Stimulated activated CD8-positive, alpha-beta memory T cell treated with anti-CD3 and anti-CD28 coated beads, Interleukin-4, amount 100 ng/mL, for 48 hours (primary cell): ENCODE measurements at regions not wholly inside any gene's neighbourhood (a gene's known extent, or its start where the extent isn't known, plus 50 kb on each side); places are given as distances from the start of the nearest gene placed in this dataset.

Experiments
- DNase-seq: peaks from one replicate; pipeline ENCODE4 v3.0.0-alpha.2; 2020

- DNase-seq = peak; percentile 4
Observed at GRCh38 chr2:236674238-236674637, 104.6 kb downstream of the ACKR3 start.

- peak; percentile 10 for DNase-seq
Observed at GRCh38 chr2:236674646-236675045, 105.0 kb downstream of the ACKR3 start.

- no peak for DNase-seq
Observed at GRCh38 chr2:236675051-236675450, 105.4 kb downstream of the ACKR3 start.

- DNase-seq = no peak
Observed at GRCh38 chr2:236675526-236675925, 105.9 kb downstream of the ACKR3 start.

GRCh38 chr2:236676136-236676873 is 106.7 kb downstream of the ACKR3 start:
- DNase-seq = no peak

- DNase-seq = no peak
Observed at GRCh38 chr2:236677368-236677767, 107.7 kb downstream of the ACKR3 start.

- DNase-seq = no peak
Observed at GRCh38 chr2:236678307-236678975, 108.8 kb downstream of the ACKR3 start.

GRCh38 chr2:236679884-236680860 is 110.5 kb downstream of the ACKR3 start:
- no peak for DNase-seq

- DNase-seq = no peak
Observed at GRCh38 chr2:236682651-236683422, 113.2 kb downstream of the ACKR3 start.

GRCh38 chr2:236684504-236685256 is 115.1 kb downstream of the ACKR3 start:
- DNase-seq = no peak

- no peak for DNase-seq
Observed at GRCh38 chr2:236685361-236685760, 115.7 kb downstream of the ACKR3 start.

- DNase-seq = no peak
Observed at GRCh38 chr2:236685979-236686520, 116.4 kb downstream of the ACKR3 start.

GRCh38 chr2:236686561-236686960 is 116.9 kb downstream of the ACKR3 start:
- DNase-seq = no peak

- DNase-seq = no peak
Observed at GRCh38 chr2:236687296-236687965, 117.8 kb downstream of the ACKR3 start.

- no peak for DNase-seq
Observed at GRCh38 chr2:236688157-236688556, 118.5 kb downstream of the ACKR3 start.

GRCh38 chr2:236688563-236689392 is 119.2 kb downstream of the ACKR3 start:
- DNase-seq = no peak

GRCh38 chr2:236689393-236689700 is 119.7 kb downstream of the ACKR3 start:
- DNase-seq = no peak

- DNase-seq = no peak
Observed at GRCh38 chr2:236689981-236690380, 120.4 kb downstream of the ACKR3 start.

- DNase-seq = no peak
Observed at GRCh38 chr2:236690726-236691125, 121.1 kb downstream of the ACKR3 start.

- DNase-seq = no peak
Observed at GRCh38 chr2:236691799-236692167, 122.2 kb downstream of the ACKR3 start.
